GM18909 (cell line): ENCODE measurements at regions not wholly inside any gene's neighbourhood (a gene's known extent, or its start where the extent isn't known, plus 50 kb on each side); places are given as distances from the start of the nearest gene placed in this dataset.
"Not testable (repeated sequence)": the region's sequence is repeated elsewhere in the genome, so short reads cannot be mapped to it uniquely, and the experiment has no call there.

ENCODE experiments used
- ATAC-seq: cut with Tn5 transposase; IDR thresholded peaks from one replicate; pipeline ENCODE4 v1.9.1; 2021; ENCODE audit warnings: mild to moderate bottlenecking; ENCODE audit not compliant: unreplicated experiment, poor library complexity

DNA sequence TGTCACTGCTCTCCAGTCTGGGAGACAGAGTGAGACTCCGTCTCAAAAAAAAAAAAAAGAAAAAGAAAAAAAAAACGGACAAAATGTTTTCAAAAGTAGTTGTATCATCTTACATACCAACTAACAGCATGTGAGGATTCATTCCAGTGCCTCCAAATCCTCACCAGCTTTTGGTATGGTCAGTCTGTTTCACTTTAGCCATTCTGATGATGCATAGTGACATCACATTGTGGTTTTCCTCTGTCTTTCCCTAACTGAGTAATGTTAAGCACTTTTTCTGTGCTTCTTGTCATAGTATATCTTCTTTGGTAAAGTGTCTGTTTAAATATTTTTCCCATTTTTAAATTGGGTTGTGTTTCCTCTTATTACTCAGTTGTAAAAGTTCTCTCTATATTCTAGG is 251.4 kb upstream of the CTBP2 start:
- no peak for ATAC-seq

DNA sequence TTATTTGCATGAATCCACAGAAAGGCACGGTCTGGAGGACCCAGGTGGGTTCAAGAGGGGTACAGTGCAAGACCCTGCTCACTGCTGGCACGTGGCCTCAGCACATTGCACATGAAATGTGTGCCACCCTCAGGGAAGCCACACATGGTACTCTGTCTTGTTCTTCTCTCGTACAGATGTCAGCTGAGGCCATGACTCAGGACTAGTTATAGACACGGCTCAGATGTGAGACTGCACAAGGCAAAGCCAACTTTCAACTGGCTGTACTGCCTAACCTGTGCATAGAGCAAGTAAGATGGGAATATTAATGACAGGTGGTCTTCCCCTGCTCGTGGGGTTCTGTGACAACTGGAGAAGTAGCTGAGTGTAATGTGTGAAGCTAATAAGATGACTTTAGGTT is 249.4 kb upstream of the CTBP2 start:
- ATAC-seq: no peak

DNA sequence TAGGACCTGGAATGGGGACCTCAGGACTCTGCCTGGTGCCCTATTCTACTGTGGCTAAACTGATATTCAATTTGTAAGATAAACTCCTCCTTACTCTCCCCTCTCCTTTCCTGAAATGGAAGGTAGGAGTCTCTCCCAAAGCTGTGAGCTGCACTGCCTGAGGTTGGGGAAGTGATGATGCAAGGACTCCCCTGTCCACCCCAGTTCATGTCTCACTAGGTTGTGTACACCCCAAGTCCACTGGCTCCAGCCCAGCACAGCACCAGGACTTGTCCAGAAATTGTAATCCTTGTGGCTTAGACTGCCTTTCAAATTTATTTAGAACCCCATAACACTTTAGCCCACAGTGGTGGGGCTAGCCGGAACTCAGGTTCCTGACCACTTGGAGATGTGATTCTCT is 247.2 kb upstream of the CTBP2 start:
- ATAC-seq: no peak

GRCh38 chr10:125407000-125407502 is 246.7 kb upstream of the CTBP2 start:
- no peak for ATAC-seq

GRCh38 chr10:125404902-125405301 is 244.5 kb upstream of the CTBP2 start:
- ATAC-seq: not testable (repeated sequence)

DNA sequence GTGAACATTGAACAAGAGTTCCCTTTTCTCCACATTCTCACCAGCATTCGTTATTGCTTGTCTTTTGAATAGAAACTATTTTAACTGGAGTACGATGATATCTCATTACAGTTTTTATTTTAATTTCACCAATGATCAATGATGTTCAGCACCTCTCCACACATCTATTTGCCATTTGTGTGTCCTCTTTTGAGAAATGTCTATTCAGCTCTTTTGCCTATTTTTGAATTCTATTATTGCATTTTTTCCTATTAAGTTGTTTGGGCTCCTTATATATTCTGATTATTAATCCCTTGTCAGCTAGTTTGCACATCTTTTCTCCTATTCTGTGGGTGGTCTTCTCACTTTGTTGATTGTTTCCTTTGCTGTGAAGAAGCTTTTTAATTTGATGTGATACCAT is 241.1 kb upstream of the CTBP2 start:
- ATAC-seq: no peak

DNA sequence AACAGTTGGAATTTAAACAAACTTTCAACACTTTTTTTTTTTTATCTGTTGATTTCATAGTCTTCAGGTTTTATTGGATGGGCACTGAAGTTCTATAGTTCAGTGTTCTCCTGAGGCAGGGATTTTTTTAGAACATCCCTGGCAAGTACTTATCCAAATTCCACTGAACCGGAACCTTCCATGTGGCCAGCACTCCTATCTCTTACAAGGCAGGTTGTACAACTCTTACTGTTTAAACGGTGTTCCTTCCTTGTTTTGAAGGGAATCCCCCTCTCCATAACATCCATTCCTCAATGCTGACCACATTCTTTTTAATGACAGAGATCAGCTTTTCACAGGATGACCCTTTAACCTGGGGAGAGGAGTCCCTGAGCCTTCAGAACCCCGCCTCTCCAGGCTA is 238.9 kb upstream of the CTBP2 start:
- no peak for ATAC-seq

- ATAC-seq: no peak
Observed at GRCh38 chr10:125398270-125398669, 237.9 kb upstream of the CTBP2 start.

DNA sequence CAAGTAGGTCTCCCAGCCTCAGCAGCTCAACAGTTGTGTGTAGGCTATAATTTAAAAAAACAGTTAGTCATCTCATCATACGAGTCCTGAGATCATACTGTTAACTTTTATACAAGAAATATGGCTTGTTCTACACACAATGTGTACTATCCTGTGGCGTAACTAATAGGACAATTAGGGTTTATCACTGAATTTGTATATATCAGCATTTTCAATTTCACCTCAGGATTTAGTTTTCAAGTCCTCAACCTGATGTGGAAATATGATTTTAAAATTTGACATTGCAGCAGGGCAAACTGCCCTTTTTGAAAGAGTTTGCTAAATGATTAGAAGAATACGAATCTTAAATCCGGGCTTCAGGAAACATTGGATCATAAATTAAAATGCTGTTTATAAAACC is 237.2 kb upstream of the CTBP2 start:
- no peak for ATAC-seq

DNA sequence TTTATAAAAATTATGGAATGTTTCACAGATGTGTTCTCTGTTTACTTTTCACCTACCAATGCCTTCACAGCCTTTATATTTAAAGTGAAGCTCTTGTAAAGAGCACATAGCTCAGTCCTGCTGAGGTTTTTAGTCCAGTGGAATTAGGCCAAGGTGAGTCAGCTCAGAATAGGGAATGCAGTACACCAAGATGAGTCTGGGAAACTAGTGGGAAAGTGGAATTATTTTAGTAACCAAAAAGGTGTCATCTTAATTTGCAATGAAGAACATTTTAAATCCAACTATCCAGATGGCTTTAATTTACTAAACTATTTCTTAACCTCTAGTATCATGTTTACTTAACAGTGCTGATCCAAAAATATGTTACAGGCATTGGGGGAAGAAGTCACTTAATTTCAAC is 236.3 kb upstream of the CTBP2 start:
- ATAC-seq: no peak

GRCh38 chr10:125392609-125393008 is 232.2 kb upstream of the CTBP2 start:
- ATAC-seq: no peak

- ATAC-seq: no peak
Observed at GRCh38 chr10:125392154-125392553, 231.8 kb upstream of the CTBP2 start.

DNA sequence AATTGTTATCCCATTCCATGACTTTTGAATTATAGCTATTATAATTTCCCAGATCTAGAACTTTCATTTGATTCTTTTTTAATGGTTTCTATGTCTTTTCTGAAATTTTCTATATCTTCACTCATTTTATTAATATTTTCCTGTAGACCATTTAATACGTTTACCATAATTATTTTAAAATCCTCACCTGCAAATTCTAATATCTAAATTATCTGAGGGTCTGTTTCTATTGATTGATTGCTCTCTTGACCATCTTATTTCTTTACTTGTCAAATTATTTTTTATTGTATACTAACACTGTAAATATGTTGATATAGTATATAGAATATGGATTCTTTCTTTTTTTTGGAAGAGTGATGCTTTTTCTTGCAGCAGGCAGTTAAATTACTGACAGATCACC is 229.3 kb upstream of the CTBP2 start:
- ATAC-seq: no peak

DNA sequence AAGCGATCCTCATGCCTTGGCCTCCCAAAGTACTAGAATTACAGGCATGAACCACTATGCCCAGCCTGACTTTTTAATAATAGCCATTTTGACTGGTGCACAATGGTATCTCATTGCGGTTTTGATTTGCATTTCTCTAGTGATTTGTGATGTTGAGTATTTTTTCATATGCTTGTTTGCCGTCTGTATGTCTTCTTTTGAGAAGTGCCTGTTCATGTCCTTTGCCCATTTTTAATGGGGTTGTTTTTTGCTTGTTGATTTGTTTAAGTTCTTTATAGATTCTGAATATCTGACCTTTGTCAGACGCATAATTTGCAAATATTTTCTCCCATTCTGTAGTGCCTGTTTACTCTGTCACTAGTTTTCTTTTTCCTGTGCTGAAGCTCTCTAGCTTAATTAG is 219.2 kb upstream of the CTBP2 start:
- ATAC-seq: no peak

GRCh38 chr10:125377368-125377767 is 217.0 kb upstream of the CTBP2 start:
- no peak for ATAC-seq

DNA sequence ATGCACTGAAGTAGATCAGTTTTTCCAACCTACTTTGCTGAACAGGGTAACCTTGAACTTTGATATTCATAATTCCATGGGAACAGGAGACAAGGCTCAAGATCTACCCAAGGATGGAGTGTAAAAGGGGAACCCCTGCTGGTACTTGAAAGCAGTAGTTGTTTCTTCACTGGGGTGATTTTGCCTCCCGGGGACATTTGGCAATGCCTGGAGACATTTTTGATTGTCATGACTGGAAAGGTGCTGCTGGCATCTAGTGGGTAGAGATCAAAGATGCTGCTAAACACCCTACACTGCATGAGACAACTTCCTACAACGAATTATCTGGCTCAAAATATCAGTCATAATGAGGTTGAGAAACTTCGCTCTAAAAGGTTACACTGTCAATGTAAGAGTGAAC is 214.8 kb upstream of the CTBP2 start:
- no peak for ATAC-seq

GRCh38 chr10:125373546-125373945 is 213.2 kb upstream of the CTBP2 start:
- no peak for ATAC-seq

DNA sequence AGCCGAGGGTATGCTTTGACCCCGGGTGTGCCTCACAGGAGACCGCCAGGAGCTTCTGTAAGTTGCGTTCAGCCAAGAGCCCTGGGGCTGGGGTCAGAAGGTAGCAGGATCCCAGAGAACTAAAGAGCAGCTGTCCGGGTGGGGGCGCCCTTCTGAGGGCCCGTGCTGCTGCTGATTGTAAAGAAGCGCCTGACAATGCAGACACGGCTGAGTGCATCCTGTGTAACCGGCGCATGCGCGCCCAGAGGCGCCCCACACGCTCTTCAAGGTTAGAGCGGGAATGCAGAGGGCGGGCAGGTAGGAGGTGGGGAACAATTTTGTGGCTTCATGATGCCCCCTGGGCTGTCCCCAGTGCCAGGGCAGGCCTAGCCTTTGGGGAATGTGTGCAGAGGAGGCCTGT is 210.2 kb upstream of the CTBP2 start:
- no peak for ATAC-seq

- ATAC-seq: no peak
Observed at GRCh38 chr10:125369382-125370326, 209.3 kb upstream of the CTBP2 start.

DNA sequence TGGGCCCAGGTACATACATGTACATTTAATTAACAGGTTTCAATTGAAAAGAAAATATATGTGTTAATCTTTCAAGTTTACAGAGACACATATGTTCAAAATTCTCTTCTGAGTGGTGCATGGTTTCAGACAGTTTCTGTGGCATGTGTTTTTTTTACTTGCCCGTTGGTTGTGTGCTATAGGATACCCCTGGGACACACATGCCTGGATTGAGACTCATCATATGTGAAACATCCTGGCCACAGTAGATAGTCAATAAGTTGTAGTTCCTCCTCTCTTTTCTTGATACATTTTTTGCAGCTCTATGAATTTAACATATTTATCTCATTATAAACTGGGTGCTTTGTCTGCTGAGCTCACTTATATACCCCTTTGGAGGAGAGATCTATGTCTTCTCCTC is 207.8 kb upstream of the CTBP2 start:
- ATAC-seq: no peak

DNA sequence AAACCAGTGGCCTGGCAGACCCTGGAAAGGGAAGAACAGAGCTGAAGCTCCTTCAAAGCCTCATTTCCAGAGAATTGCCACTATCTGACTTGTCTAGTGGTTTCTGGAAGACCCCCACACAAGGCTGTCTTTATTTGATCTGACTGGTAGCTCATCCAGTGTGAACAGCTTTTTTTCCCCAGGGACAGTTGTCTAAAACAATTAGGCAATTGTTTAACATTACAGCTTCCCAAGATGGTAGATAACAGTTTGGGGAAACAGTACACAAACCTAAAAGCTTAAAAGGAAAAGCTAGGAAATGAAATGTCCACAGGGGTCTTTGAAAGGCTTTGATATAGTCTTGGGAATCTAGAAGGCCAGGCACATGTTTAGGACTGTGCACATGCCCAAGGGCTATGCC is 203.4 kb upstream of the CTBP2 start:
- ATAC-seq: no peak

DNA sequence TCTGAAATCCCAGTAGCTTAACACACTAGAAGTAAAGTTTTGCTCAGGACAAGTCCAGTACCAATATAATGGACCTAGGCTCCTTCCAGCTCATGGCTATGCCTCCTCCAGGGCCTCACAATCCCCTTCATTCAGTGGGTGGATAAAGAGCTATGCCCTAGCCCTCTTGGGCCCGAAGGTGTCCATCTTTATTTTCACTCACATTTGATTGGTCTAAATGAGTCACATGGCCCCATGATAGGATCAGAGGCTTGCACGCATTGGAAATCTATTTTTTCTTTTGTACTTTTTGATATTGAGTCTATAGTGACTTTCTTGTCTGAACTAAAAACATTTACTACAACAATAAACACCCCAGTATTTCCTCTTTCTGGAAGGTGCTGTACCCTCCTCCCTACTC is 202.6 kb upstream of the CTBP2 start:
- ATAC-seq: no peak
